VCaP (cell line): ENCODE measurements at regions not wholly inside any gene's neighbourhood (a gene's known extent, or its start where the extent isn't known, plus 50 kb on each side); places are given as distances from the start of the nearest gene placed in this dataset.
"Not testable (repeated sequence)": the region's sequence is repeated elsewhere in the genome, so short reads cannot be mapped to it uniquely, and the experiment has no call there.

Experiments
- H3K27ac ChIP-seq: fragments of 450-650 bp; 2 replicates; pipeline ENCODE4 v1.5.1; 2017
- TF ChIP-seq, protein P1 (sequence below): fragments of 450-650 bp; conservative IDR thresholded peaks from 2 replicates; pipeline ENCODE4 v1.5.1; 2017; ENCODE audit warnings: mild to moderate bottlenecking, moderate library complexity

DNA sequence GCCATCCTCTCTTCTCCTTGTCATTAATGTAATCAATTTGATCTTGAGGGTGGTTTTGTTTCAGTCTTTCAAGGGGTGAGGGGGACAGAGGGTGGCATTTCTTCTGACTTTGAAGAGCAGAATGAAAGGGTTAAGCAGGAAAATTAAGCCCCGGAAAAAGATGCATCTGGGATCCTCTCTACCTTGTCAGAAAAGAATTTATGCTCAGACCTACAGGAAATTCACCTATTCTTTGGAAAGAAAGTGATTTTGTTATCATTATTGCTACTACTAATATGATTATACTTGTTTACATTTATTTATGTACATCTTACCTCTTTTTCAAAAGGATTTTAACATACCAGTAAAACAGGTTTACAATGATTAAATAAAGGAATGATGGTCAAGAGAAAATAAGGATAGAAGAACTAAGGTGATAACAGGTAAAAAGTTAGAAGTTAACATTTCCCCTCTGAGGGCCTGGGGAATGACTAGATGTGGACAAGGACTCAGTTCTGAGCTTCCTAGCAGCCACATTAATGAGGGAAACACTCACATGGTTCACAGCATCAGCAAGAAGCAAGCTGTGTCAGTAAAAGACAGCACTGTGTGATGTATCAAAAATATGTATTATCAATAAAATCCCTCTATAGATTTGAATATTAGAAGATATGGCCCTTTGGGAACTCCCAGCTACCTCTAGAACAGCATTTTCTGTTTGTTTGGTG, 151.4 kb downstream of the MYCN start:
- no peak overlapping the region for H3K27ac ChIP-seq
- TF ChIP-seq, protein P1, sequence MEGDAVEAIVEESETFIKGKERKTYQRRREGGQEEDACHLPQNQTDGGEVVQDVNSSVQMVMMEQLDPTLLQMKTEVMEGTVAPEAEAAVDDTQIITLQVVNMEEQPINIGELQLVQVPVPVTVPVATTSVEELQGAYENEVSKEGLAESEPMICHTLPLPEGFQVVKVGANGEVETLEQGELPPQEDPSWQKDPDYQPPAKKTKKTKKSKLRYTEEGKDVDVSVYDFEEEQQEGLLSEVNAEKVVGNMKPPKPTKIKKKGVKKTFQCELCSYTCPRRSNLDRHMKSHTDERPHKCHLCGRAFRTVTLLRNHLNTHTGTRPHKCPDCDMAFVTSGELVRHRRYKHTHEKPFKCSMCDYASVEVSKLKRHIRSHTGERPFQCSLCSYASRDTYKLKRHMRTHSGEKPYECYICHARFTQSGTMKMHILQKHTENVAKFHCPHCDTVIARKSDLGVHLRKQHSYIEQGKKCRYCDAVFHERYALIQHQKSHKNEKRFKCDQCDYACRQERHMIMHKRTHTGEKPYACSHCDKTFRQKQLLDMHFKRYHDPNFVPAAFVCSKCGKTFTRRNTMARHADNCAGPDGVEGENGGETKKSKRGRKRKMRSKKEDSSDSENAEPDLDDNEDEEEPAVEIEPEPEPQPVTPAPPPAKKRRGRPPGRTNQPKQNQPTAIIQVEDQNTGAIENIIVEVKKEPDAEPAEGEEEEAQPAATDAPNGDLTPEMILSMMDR, result no peak

DNA sequence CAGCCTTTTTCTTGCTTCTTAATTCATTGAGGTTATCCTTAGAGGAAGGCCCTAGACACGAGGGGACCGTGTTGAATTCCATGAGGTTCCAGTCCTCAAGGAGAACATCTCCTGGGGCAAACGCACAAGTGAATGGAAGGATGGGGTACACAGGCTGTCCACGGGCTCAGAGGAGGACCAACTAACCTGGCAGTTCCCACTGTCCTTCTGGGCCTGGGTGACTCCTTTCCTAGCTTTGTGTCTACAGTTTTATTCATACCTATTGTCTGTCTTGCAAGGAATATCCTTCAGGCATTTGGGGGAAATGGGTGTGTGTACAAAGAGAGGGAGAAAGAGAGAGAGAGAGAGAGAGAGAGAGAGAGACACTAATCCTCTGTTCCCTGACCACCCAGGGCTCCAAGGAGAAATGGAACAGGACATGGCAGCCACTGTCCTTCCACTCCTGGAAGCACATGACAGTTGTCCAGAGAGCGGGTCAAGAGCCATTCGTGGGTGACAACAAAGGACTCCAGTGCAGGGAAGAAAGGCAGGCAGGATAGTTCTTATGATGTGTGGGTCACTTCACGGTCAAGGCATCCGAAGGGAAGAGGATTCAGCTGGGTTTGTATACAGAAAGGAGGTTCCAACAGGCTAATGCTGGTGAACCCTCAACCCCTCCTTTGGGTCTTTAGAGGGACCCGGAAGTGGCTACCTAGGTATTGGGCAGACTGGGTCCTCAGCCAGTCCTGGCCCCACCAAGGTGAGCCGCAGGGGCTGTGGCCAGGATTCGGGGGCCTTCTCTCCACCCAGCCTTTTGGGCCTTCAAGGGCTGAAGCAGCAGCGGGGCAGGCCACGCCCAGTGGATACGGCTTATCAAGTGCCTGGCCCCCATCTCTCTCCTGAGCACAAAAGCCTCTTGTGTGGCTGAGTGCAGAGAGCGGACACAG, 150.6 kb downstream of the MYCN start:
- TF ChIP-seq, protein P1, result no peak

DNA sequence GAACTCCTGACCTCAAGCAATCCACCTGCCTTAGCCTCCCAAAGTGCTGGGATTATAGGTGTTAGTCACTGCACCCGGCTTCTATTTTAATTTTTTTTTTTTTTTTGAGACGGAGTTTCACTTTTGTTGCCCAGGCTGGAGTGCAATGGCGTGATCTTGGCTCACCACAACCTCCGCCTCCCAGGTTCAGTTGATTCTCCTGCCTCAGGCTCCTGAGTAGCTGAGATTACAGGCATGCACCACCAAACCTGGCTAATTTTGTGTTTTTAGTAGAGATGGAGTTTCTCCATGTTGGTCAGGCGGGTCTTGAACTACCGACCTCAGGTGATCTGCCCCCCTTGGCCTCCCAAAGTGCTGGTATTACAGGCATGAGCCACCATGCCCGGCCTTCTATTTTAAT, 149.1 kb downstream of the MYCN start:
- not testable (repeated sequence) for H3K27ac ChIP-seq

More for the DNA sequence above, 150.6 kb downstream of the MYCN start:
- H3K27ac ChIP-seq, result no peak overlapping the region

DNA sequence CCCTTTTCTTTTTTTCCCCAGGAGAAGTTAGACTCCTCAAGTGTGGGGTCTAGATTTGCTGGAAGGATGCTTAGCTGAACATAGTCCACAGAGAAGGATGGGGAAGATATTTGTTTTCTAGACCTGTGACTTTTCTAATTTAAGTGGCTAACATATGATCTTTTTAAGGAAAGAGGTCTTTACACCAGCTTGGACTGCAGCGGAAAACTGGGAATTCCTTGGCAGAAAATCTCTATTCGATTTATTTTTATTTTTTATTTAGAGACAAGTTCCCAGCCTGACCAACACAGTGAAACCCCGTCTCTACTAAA, 148.4 kb downstream of the MYCN start:
- TF ChIP-seq, protein P1, result no peak
- no peak overlapping the region for H3K27ac ChIP-seq

DNA sequence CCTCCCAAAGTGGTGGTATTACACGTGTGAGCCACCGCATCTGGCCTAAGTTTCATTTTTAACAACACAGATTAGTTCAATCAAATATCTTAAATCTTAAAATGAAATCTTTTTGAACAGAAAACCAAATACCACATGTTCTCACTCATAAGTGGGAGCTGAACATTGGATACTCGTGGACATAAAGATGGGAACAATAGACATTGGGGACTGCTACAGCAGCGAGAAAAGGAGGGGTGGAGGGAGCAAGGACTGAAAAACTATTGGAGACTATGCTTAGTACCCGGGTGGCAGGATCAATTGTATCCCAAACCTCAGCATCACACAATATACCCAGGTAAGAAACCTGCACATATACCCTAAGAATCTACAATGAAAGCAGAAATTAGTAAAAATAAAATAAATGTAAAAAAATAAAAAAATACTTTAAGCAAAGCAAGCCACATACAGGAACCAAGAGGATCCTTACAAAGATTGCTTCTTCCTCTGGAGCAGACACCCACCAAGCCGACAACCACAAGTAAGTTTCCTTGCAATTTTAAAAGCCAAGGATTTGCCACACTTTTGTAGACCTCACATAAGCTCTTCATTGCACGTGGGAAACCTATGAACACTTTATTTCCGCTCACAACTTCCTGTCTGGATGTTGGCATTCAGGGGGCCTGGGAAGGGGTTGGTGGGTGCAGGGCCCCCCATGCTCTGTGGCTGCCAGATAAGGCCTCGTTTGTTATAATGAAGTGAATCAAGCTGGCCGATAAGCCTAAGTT, 147.9 kb downstream of the MYCN start:
- H3K27ac ChIP-seq, result no peak overlapping the region
- TF ChIP-seq, protein P1, result no peak

DNA sequence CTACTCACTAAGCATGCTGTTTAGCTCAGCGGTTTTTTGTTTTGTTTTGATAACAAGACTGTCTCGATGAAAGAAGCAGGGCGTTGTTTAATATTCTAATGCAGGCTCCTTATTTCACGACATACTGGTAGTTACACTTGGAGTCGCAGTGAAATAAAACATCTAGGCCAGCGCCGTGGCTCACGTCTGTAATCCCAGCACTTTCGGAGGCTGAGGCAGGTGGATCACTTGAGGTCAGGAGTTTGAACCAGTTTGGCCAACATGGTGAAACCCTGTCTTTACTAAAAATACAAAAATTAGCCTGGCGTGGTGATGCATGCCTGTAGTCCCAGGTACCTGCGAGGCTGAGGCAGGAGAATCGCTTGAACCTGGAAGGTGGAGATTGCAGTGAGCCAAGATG, 145.8 kb downstream of the MYCN start:
- H3K27ac ChIP-seq, result not testable (repeated sequence)

DNA sequence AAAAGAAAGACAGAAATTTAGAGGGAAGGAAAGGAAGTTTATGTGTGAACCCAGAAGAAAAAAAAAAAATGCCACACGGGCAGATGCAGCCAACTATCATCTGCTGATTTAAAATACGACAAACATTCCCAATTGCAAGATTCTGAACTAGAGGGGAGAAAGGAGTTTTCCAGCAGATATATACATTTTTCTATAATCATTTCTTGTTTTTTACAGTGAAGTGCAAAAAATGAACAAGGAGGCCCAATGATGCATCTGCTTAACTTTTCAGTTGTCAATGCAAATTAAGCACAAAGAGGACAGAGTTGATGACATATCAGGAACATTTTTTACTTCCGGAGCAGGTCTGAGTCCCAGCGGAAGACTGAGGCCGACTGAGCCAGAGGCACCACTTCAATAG, 144.7 kb downstream of the MYCN start:
- no peak overlapping the region for H3K27ac ChIP-seq
- TF ChIP-seq, protein P1, result no peak

DNA sequence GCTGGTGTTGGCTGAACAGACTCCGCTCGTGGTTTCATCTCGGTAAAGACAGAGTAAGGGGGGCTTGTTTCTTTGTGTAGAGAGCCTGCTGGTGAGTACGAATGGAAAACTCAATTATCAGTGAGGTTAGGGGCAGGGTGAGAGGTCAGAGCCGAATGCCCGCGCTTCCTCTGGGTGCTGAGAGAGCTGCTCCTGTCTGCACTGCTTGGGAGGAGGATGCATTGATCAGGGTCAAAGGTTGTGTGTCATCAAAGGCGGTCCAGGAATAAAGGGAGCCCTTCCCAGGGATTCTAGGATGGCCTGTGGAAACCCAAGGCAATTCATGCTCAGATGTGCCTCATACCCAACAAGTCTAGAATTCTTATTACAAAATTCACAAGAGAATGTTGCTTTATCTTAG, 143.9 kb downstream of the MYCN start:
- TF ChIP-seq, protein P1, result no peak
- H3K27ac ChIP-seq, result no peak overlapping the region
